ENCODE measurements at regions not wholly inside any gene's neighbourhood (a gene's known extent, or its start where the extent isn't known, plus 50 kb on each side); places are given as distances from the start of the nearest gene placed in this dataset.

DNA sequence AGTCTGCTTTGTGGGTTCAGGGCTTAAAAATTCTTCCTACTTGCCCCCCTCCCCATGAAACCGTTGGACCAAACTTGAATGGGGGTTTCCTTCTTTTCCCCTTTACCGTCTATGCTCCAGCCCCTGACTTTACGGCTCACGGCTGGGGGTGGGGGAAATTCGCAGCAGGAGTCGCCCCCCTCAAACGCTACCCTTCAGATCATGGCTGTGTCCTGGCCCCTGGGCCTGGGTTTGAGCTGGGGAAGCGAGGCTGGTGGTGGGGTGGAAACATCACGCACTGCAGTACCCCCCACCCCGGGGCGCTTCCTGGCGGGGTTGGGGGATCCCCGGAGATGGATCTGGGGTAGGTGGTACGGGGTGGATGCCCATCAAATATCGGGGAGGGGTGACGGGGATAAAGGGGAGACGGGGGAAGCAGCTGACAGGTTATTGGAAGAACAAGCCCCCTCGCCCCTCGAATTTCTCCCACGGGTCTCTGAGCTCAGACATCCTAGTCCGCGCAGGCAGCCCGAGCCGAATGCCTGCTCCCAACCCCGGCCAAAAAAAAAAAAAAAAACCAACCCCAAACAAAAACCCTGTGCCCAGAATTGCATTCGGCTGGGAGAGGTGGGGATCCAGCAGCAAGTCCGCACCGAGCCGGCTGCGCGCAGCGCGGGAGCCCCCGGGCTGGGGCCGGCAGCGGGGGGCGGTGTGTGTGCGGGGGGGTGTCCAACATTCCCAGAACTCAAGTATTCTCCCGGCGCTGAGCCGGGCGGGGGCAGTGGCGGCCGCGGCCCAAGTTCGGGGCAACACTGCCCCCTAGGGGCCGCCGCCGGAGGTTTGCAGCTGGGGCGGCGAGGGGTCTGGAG lies 59.0 kb upstream of the ACOT11 start (continued):
- TF ChIP-seq, protein P1, sequence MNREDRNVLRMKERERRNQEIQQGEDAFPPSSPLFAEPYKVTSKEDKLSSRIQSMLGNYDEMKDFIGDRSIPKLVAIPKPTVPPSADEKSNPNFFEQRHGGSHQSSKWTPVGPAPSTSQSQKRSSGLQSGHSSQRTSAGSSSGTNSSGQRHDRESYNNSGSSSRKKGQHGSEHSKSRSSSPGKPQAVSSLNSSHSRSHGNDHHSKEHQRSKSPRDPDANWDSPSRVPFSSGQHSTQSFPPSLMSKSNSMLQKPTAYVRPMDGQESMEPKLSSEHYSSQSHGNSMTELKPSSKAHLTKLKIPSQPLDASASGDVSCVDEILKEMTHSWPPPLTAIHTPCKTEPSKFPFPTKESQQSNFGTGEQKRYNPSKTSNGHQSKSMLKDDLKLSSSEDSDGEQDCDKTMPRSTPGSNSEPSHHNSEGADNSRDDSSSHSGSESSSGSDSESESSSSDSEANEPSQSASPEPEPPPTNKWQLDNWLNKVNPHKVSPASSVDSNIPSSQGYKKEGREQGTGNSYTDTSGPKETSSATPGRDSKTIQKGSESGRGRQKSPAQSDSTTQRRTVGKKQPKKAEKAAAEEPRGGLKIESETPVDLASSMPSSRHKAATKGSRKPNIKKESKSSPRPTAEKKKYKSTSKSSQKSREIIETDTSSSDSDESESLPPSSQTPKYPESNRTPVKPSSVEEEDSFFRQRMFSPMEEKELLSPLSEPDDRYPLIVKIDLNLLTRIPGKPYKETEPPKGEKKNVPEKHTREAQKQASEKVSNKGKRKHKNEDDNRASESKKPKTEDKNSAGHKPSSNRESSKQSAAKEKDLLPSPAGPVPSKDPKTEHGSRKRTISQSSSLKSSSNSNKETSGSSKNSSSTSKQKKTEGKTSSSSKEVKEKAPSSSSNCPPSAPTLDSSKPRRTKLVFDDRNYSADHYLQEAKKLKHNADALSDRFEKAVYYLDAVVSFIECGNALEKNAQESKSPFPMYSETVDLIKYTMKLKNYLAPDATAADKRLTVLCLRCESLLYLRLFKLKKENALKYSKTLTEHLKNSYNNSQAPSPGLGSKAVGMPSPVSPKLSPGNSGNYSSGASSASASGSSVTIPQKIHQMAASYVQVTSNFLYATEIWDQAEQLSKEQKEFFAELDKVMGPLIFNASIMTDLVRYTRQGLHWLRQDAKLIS (CRISPR knock-in tag; IDR thresholded peaks at IDR 0.05) = 0 out of 2 replicates have a peak, but pooled peaks have one; percentile 68
- TF ChIP-seq, protein P2, sequence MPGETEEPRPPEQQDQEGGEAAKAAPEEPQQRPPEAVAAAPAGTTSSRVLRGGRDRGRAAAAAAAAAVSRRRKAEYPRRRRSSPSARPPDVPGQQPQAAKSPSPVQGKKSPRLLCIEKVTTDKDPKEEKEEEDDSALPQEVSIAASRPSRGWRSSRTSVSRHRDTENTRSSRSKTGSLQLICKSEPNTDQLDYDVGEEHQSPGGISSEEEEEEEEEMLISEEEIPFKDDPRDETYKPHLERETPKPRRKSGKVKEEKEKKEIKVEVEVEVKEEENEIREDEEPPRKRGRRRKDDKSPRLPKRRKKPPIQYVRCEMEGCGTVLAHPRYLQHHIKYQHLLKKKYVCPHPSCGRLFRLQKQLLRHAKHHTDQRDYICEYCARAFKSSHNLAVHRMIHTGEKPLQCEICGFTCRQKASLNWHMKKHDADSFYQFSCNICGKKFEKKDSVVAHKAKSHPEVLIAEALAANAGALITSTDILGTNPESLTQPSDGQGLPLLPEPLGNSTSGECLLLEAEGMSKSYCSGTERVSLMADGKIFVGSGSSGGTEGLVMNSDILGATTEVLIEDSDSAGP (CRISPR knock-in tag; IDR thresholded peaks at IDR 0.05) = no peak
- TF ChIP-seq STAT5B (CRISPR knock-in tag; IDR thresholded peaks at IDR 0.05) = no peak
- no peak for TF ChIP-seq ZC3H8 (IDR thresholded peaks at IDR 0.05)
- TF ChIP-seq, protein P3, sequence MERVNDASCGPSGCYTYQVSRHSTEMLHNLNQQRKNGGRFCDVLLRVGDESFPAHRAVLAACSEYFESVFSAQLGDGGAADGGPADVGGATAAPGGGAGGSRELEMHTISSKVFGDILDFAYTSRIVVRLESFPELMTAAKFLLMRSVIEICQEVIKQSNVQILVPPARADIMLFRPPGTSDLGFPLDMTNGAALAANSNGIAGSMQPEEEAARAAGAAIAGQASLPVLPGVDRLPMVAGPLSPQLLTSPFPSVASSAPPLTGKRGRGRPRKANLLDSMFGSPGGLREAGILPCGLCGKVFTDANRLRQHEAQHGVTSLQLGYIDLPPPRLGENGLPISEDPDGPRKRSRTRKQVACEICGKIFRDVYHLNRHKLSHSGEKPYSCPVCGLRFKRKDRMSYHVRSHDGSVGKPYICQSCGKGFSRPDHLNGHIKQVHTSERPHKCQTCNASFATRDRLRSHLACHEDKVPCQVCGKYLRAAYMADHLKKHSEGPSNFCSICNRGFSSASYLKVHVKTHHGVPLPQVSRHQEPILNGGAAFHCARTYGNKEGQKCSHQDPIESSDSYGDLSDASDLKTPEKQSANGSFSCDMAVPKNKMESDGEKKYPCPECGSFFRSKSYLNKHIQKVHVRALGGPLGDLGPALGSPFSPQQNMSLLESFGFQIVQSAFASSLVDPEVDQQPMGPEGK (CRISPR knock-in tag; IDR thresholded peaks at IDR 0.05; ENCODE audit: borderline replicate concordance) = no peak
- no peak for TF ChIP-seq NFATC3 (IDR thresholded peaks at IDR 0.05)
- TF ChIP-seq NR2F6 (CRISPR knock-in tag; IDR thresholded peaks at IDR 0.05) = peak; percentile 83
- TF ChIP-seq ZNF23 (CRISPR knock-in tag; IDR thresholded peaks at IDR 0.05) = no peak
- no peak for TF ChIP-seq HNRNPLL (IDR thresholded peaks at IDR 0.05; ENCODE audit: low read depth, low read length, poor library complexity, severe bottlenecking)
- TF ChIP-seq ERF (CRISPR knock-in tag; IDR thresholded peaks at IDR 0.05) = no peak
- no peak for TF ChIP-seq NFE2 (IDR thresholded peaks at IDR 0.05; ENCODE audit: low read depth)
- no peak for TF ChIP-seq RUNX1 (IDR thresholded peaks at IDR 0.05; ENCODE audit: low read depth)
- TF ChIP-seq ELF2 (CRISPR knock-in tag; IDR thresholded peaks at IDR 0.05) = no peak
- peak; percentile 90 for TF ChIP-seq GATAD2A (IDR thresholded peaks at IDR 0.05)
- no peak for TF ChIP-seq ZKSCAN8 (CRISPR knock-in tag; IDR thresholded peaks at IDR 0.05)
- TF ChIP-seq, protein P4, sequence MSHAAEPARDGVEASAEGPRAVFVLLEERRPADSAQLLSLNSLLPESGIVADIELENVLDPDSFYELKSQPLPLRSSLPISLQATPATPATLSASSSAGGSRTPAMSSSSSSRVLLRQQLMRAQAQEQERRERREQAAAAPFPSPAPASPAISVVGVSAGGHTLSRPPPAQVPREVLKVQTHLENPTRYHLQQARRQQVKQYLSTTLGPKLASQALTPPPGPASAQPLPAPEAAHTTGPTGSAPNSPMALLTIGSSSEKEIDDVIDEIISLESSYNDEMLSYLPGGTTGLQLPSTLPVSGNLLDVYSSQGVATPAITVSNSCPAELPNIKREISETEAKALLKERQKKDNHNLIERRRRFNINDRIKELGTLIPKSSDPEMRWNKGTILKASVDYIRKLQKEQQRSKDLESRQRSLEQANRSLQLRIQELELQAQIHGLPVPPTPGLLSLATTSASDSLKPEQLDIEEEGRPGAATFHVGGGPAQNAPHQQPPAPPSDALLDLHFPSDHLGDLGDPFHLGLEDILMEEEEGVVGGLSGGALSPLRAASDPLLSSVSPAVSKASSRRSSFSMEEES (CRISPR knock-in tag; IDR thresholded peaks at IDR 0.05) = no peak
- TF ChIP-seq SRF (CRISPR knock-in tag; IDR thresholded peaks at IDR 0.05) = no peak
- peak; percentile 66 for TF ChIP-seq MYC (IDR thresholded peaks at IDR 0.05; ENCODE audit: low read depth, low read length)
- TF ChIP-seq MYC (CRISPR knock-in tag; IDR thresholded peaks at IDR 0.05; ENCODE audit: borderline replicate concordance, low read depth) = peak; percentile 63; the same call in 1 of the 2 replicates
- no peak for TF ChIP-seq SIX5 (IDR thresholded peaks at IDR 0.05; ENCODE audit: borderline replicate concordance in 1 of 2, insufficient read depth in 1 of 2, low read depth in 1 of 2, low read length in 2 of 2)

Measured in K562 (cell line).